DOHH2 (cell line): ENCODE measurements at regions not wholly inside any gene's neighbourhood (a gene's known extent, or its start where the extent isn't known, plus 50 kb on each side); places are given as distances from the start of the nearest gene placed in this dataset.

Experiments used
- EZH2phosphoT487 ChIP-seq: fragments of 200-600 bp; sonication (generic); IDR thresholded peaks from 2 replicates; pipeline ENCODE4 v1.6.1; 2017; ENCODE audit warnings: borderline replicate concordance, mild to moderate bottlenecking, antibody characterized with exemption, low read length, moderate library complexity, mixed read lengths
- TF ChIP-seq, protein P1 (sequence below): fragments of 200-600 bp; sonication (generic); IDR thresholded peaks from one replicate; pipeline ENCODE4 v1.5.1; 2014; ENCODE audit warnings: antibody characterized with exemption, mild to moderate bottlenecking, low read depth, low read length; ENCODE audit not compliant: poor library complexity, severe bottlenecking

DNA sequence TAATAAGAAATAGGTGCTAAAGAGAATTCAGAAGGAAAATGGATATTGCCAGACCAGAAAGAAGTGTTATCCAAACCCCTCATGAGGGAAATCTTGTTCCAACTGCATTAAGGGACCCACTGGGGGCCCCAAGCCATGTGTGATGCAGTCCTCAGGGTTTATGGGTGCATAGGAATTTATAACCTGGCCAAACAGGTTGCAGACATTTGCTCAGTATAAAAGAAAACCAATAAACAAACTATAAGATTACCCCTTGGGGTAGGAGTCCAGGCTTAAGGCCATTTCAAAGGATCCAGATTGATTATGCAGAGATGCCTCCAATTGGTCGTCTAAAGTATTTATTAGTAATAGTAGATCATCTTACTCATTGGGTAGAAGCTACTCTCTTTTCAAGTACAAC, 240.9 kb upstream of the DIO3 start:
- TF ChIP-seq, protein P1, sequence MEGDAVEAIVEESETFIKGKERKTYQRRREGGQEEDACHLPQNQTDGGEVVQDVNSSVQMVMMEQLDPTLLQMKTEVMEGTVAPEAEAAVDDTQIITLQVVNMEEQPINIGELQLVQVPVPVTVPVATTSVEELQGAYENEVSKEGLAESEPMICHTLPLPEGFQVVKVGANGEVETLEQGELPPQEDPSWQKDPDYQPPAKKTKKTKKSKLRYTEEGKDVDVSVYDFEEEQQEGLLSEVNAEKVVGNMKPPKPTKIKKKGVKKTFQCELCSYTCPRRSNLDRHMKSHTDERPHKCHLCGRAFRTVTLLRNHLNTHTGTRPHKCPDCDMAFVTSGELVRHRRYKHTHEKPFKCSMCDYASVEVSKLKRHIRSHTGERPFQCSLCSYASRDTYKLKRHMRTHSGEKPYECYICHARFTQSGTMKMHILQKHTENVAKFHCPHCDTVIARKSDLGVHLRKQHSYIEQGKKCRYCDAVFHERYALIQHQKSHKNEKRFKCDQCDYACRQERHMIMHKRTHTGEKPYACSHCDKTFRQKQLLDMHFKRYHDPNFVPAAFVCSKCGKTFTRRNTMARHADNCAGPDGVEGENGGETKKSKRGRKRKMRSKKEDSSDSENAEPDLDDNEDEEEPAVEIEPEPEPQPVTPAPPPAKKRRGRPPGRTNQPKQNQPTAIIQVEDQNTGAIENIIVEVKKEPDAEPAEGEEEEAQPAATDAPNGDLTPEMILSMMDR = no peak
- TF ChIP-seq EZH2phosphoT487 = no peak
